ENCODE measurements at regions not wholly inside any gene's neighbourhood (a gene's known extent, or its start where the extent isn't known, plus 50 kb on each side); places are given as distances from the start of the nearest gene placed in this dataset.
"Not testable (repeated sequence)": the region's sequence is repeated elsewhere in the genome, so short reads cannot be mapped to it uniquely, and the experiment has no call there.

DNA sequence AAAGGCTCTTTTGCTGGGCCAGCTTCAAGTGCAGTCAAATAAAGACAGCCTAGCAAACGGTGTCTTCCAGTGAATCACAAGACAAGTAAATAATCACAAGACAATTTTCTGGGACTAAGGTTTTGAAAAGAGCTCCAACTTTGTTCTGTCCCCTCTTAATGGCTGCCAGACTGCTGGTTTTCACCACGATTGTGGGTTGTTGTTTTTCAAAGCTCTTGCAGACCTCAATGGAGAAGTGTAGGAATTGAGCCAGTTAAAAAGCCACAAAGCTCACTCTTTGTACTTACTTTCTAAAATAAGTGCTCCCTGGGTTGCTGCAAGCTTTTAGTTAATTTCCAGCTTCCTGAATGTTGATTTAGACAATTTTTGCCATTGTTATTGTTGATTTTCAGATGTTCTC lies 405.8 kb upstream of the HTR2C start:
- Histone ChIP-seq H3K9me2 (ENCODE audit: insufficient read depth, low read length) (no peaks in the 10 kb centered on the region), H3F3A (ENCODE audit: insufficient read depth, low read length, poor library complexity, severe bottlenecking) (no peaks in the 10 kb centered on the region), H3K36me3 (ENCODE audit: insufficient read depth, low read length) (no peaks in the 10 kb centered on the region), H3K9ac (ENCODE audit: low read length) (no peak overlapping the region), H3K9me3 (ENCODE audit: low read length) (no peaks in the 10 kb centered on the region), H3K27me3 (ENCODE audit: insufficient read depth, low read depth, low read length) (no peaks in the 10 kb centered on the region), H3K79me2 (replicated peaks; ENCODE audit: insufficient read depth, low read length) (no peaks in the 10 kb centered on the region), H3K4me2 (ENCODE audit: low read length) (no peak overlapping the region), H4K20me1 (ENCODE audit: insufficient read depth) (no peaks in the 10 kb centered on the region), H2AFZ (ENCODE audit: low read depth, low read length) (no peak overlapping the region), H3K4me3 (ENCODE audit: low read length) (no peak overlapping the region), H3K27ac (ENCODE audit: low read length) (no peak overlapping the region)
- TF ChIP-seq, protein P1, sequence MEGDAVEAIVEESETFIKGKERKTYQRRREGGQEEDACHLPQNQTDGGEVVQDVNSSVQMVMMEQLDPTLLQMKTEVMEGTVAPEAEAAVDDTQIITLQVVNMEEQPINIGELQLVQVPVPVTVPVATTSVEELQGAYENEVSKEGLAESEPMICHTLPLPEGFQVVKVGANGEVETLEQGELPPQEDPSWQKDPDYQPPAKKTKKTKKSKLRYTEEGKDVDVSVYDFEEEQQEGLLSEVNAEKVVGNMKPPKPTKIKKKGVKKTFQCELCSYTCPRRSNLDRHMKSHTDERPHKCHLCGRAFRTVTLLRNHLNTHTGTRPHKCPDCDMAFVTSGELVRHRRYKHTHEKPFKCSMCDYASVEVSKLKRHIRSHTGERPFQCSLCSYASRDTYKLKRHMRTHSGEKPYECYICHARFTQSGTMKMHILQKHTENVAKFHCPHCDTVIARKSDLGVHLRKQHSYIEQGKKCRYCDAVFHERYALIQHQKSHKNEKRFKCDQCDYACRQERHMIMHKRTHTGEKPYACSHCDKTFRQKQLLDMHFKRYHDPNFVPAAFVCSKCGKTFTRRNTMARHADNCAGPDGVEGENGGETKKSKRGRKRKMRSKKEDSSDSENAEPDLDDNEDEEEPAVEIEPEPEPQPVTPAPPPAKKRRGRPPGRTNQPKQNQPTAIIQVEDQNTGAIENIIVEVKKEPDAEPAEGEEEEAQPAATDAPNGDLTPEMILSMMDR (IDR thresholded peaks at IDR 0.05; ENCODE audit: poor library complexity, severe bottlenecking), result no peak
- TF ChIP-seq SMC3 (conservative IDR thresholded peaks at IDR 0.05; ENCODE audit: poor library complexity), result no peak
- no peak for TF ChIP-seq TAF1 (IDR thresholded peaks at IDR 0.05; ENCODE audit: low read depth)
- no peak for TF ChIP-seq EP300 (conservative IDR thresholded peaks at IDR 0.05; ENCODE audit: poor library complexity, severe bottlenecking)
- no peak for TF ChIP-seq EZH2 (IDR thresholded peaks at IDR 0.05; ENCODE audit: borderline replicate concordance, insufficient read depth, low read length, poor library complexity, severe bottlenecking)
- TF ChIP-seq POLR2AphosphoS5 (IDR thresholded peaks at IDR 0.05), result no peak
- no peak for TF ChIP-seq MXI1 (conservative IDR thresholded peaks at IDR 0.05; ENCODE audit: poor library complexity, severe bottlenecking)
- TF ChIP-seq RAD21 (conservative IDR thresholded peaks at IDR 0.05), result no peak
- no peak for TF ChIP-seq REST (IDR thresholded peaks at IDR 0.05; ENCODE audit: borderline replicate concordance)

- H3K27ac ChIP-seq (ENCODE audit: low read length); H4K20me1 ChIP-seq (ENCODE audit: insufficient read depth); H3K9me3 ChIP-seq (ENCODE audit: low read length); H3K4me2 ChIP-seq (ENCODE audit: low read length); H3K27me3 ChIP-seq (ENCODE audit: insufficient read depth, low read depth, low read length); H3K9me2 ChIP-seq (ENCODE audit: insufficient read depth, low read length); H3K36me3 ChIP-seq (ENCODE audit: insufficient read depth, low read length); H3K9ac ChIP-seq (ENCODE audit: low read length); H2AFZ ChIP-seq (ENCODE audit: low read depth, low read length); H3F3A ChIP-seq (ENCODE audit: insufficient read depth, low read length, poor library complexity, severe bottlenecking); H3K4me3 ChIP-seq (ENCODE audit: low read length); H3K79me2 ChIP-seq (replicated peaks; ENCODE audit: insufficient read depth, low read length): not testable (repeated sequence)
These were observed 416.6 kb upstream of the HTR2C start for GRCh38 chrX:114167276-114167675.

GRCh38 chrX:114166601-114167000 lies 417.3 kb upstream of the HTR2C start:
- Histone ChIP-seq H3K36me3 (ENCODE audit: insufficient read depth, low read length) (no peaks in the 10 kb centered on the region), H3K27ac (ENCODE audit: low read length) (no peak overlapping the region), H2AFZ (ENCODE audit: low read depth, low read length) (no peak overlapping the region), H3K9ac (ENCODE audit: low read length) (no peak overlapping the region), H3K4me2 (ENCODE audit: low read length) (no peak overlapping the region), H3K79me2 (replicated peaks; ENCODE audit: insufficient read depth, low read length) (no peaks in the 10 kb centered on the region), H3F3A (ENCODE audit: insufficient read depth, low read length, poor library complexity, severe bottlenecking) (no peaks in the 10 kb centered on the region), H3K27me3 (ENCODE audit: insufficient read depth, low read depth, low read length) (no peaks in the 10 kb centered on the region), H3K9me3 (ENCODE audit: low read length) (no peaks in the 10 kb centered on the region), H3K9me2 (ENCODE audit: insufficient read depth, low read length) (no peaks in the 10 kb centered on the region), H3K4me3 (ENCODE audit: low read length) (no peak overlapping the region), H4K20me1 (ENCODE audit: insufficient read depth) (no peaks in the 10 kb centered on the region)
- no peak for TF ChIP-seq EZH2 (IDR thresholded peaks at IDR 0.05; ENCODE audit: borderline replicate concordance, insufficient read depth, low read length, poor library complexity, severe bottlenecking)
- TF ChIP-seq, protein P1 (IDR thresholded peaks at IDR 0.05; ENCODE audit: poor library complexity, severe bottlenecking), result no peak
